OCI-LY7 (cell line): ENCODE measurements at regions not wholly inside any gene's neighbourhood (a gene's known extent, or its start where the extent isn't known, plus 50 kb on each side); places are given as distances from the start of the nearest gene placed in this dataset.

Experiments used
- BruUV-seq: library from RNA; stranded (reverse); fragments of 400-500 nt; replicated peaks from 2 replicates; lab custom pipeline; 2021; lab: Mats Ljungman, UMichigan
- CTCF ChIA-PET: fragments of 300-600 bp; sonication (Branson Sonifier 250); formaldehyde crosslinking; loops from one replicate; lab custom pipeline; 2022; ENCODE audit warnings: antibody characterized with exemption; ENCODE audit not compliant: unreplicated experiment; lab: Charles Lee
- POLR2A ChIA-PET: fragments of 300-600 bp; sonication (Branson Sonifier 250); formaldehyde crosslinking; loops from one replicate; lab custom pipeline; 2022; ENCODE audit warnings: antibody characterized with exemption; lab: Charles Lee
- DNase-seq: peaks from one replicate; pipeline ENCODE4 v3.0.0-alpha.2; 2015; ENCODE audit warnings: low spot score
- H2AFZ ChIP-seq: fragments of 200-600 bp; sonication (generic), shearing (Covaris generic); 2 replicates; pipeline ENCODE4 v1.6.1; 2014; ENCODE audit warnings: mild to moderate bottlenecking, antibody characterized with exemption, low read length, moderate library complexity
- H3K27ac ChIP-seq: fragments of 200-600 bp; sonication (generic); 2 replicates; pipeline ENCODE4 v1.5.1; 2014; ENCODE audit warnings: mixed run types, low read depth, mild to moderate bottlenecking, moderate library complexity, low read length, inconsistent platforms; ENCODE audit not compliant: poor library complexity, severe bottlenecking
- H3K36me3 ChIP-seq: fragments of 200-600 bp; sonication (generic); 2 replicates; pipeline ENCODE4 v1.6.1; 2014; ENCODE audit warnings: mild to moderate bottlenecking, antibody characterized with exemption, low read length, moderate library complexity, mixed read lengths; ENCODE audit not compliant: insufficient read depth
- H3K4me1 ChIP-seq: fragments of 200-600 bp; sonication (generic); 2 replicates; pipeline ENCODE4 v1.5.1; 2014; ENCODE audit warnings: mild to moderate bottlenecking, low read length; ENCODE audit not compliant: insufficient read depth, poor library complexity, severe bottlenecking
- H3K4me2 ChIP-seq: fragments of 200-600 bp; sonication (generic); 2 replicates; pipeline ENCODE4 v1.6.1; 2014; ENCODE audit warnings: mild to moderate bottlenecking, low read length
- H3K4me3 ChIP-seq: fragments of 200-600 bp; sonication (generic); 2 replicates; pipeline ENCODE4 v1.5.1; 2014; ENCODE audit warnings: mild to moderate bottlenecking, low read depth, low read length; ENCODE audit not compliant: poor library complexity, severe bottlenecking
- H3K79me2 ChIP-seq: fragments of 200-600 bp; sonication (generic); 2 replicates; pipeline ENCODE4 v1.6.1; 2016; ENCODE audit warnings: low read depth, mild to moderate bottlenecking, low read length, moderate library complexity, mixed read lengths; ENCODE audit not compliant: insufficient read depth
- H3K9me2 ChIP-seq: fragments of 200-600 bp; sonication (generic); 2 replicates; pipeline ENCODE4 v1.6.1; 2016; ENCODE audit warnings: mild to moderate bottlenecking, low read length, mixed read lengths; ENCODE audit not compliant: insufficient read depth
- H3K9me3 ChIP-seq: fragments of 200-600 bp; sonication (generic); 2 replicates; pipeline ENCODE4 v1.6.1; 2014; ENCODE audit warnings: mild to moderate bottlenecking, mixed run types, low read length, mixed read lengths
- H4K20me1 ChIP-seq: fragments of 200-600 bp; sonication (generic); 2 replicates; pipeline ENCODE4 v1.6.1; 2014; ENCODE audit warnings: mild to moderate bottlenecking, antibody characterized with exemption, low read length, moderate library complexity, mixed read lengths; ENCODE audit not compliant: insufficient read depth
- EZH2phosphoT487 ChIP-seq: fragments of 200-600 bp; sonication (generic); IDR thresholded peaks from 2 replicates; pipeline ENCODE4 v1.6.1; 2018; ENCODE audit warnings: low read depth, borderline replicate concordance, mild to moderate bottlenecking, mixed run types, antibody characterized with exemption, low read length, moderate library complexity, mixed read lengths
- intact Hi-C: fragments of 100-400 bp; cut with micrococcal nuclease; formaldehyde crosslinking; loops from one replicate; pipeline ENCODE4 v1.10.0; 2022; ENCODE audit not compliant: unreplicated experiment
- TF ChIP-seq, protein P1 (sequence below): fragments of 200-600 bp; sonication (generic); conservative IDR thresholded peaks from 2 replicates; pipeline ENCODE4 v1.5.1; 2014; ENCODE audit warnings: mild to moderate bottlenecking, antibody characterized with exemption, low read length, moderate library complexity, mixed read lengths

DNA sequence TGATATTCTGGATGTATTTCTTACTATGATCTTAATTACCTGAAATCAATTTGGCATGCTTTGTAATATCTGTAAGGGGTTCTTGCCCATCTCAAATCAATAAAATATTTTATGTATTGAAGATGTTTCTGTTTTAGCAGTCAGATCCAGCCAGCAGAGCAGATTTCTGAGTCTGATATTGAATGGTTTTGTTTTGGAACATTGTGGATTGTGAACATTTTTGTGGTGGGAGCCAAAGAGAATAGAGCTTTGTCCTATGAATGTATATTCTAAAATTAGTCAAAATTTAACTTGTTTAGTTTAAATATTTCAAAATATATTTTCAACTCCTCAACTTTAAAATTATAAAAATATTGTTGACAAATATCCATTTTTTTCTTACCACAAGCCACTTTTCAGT, 197.0 kb downstream of the UBE2E3 start:
- intact Hi-C loops: loop anchor here (5.0 kb wide), 1 partner anchor 280 kb away; the partner anchor contains the start of gene ITGA4
- no peak for DNase-seq
- no TSS peak for BruUV-seq
- CTCF ChIA-PET: no interaction called here
- H3K79me2 ChIP-seq: no peaks in the 10 kb centered on the region
- H2AFZ ChIP-seq: no peak overlapping the region
- no peaks in the 10 kb centered on the region for H3K36me3 ChIP-seq
- no peak for TF ChIP-seq EZH2phosphoT487
- TF ChIP-seq, protein P1, sequence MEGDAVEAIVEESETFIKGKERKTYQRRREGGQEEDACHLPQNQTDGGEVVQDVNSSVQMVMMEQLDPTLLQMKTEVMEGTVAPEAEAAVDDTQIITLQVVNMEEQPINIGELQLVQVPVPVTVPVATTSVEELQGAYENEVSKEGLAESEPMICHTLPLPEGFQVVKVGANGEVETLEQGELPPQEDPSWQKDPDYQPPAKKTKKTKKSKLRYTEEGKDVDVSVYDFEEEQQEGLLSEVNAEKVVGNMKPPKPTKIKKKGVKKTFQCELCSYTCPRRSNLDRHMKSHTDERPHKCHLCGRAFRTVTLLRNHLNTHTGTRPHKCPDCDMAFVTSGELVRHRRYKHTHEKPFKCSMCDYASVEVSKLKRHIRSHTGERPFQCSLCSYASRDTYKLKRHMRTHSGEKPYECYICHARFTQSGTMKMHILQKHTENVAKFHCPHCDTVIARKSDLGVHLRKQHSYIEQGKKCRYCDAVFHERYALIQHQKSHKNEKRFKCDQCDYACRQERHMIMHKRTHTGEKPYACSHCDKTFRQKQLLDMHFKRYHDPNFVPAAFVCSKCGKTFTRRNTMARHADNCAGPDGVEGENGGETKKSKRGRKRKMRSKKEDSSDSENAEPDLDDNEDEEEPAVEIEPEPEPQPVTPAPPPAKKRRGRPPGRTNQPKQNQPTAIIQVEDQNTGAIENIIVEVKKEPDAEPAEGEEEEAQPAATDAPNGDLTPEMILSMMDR: no peak
- H3K9me2 ChIP-seq: no peaks in the 10 kb centered on the region
- H3K4me3 ChIP-seq: no peak overlapping the region
- H3K4me1 ChIP-seq: no peaks in the 10 kb centered on the region
- no peak overlapping the region for H3K4me2 ChIP-seq
- POLR2A ChIA-PET: interaction anchor here (0.7 kb wide), 1 partner anchor 384 kb away, joined by 3 read pairs; no protein-coding TSS in a partner anchor
- no peak overlapping the region for H3K27ac ChIP-seq
- H4K20me1 ChIP-seq: no peaks in the 10 kb centered on the region
- H3K9me3 ChIP-seq: no peaks in the 10 kb centered on the region

DNA sequence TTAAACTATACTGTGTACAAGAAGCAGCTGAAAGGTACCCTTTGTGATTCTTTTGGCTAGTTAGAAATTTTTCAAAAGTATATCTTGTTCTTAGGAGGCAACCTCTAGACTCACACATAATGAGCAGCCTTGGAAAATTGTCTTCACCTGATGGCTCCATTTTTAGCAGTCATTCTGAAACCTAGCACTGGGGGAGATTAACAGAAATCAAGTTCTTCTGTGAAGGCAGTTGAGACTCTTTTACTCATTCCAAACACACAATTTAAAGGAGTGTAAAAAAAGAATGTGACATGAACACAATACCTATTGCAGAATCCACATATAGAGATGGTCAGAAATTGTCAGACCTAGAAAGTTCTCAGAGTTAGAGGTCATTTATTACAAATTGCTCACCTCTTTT, 197.7 kb downstream of the UBE2E3 start:
- POLR2A ChIA-PET: interaction anchor here (0.6 to 1.0 kb wide), 2 partner anchors 12 to 24 kb away, joined by 3 to 4 read pairs; no protein-coding TSS in a partner anchor

More for the DNA sequence above, 197.7 kb downstream of the UBE2E3 start:
- intact Hi-C loops: loop anchor here (5.0 kb wide), 1 partner anchor 279 kb away; the partner anchor contains the start of gene ITGA4
- Histone ChIP-seq H2AFZ (peak overlapping the region; percentile 76; the same call in 1 of the 2 replicates), H3K27ac (no peak overlapping the region), H3K9me3 (no peaks in the 10 kb centered on the region), H3K4me1 (no peaks in the 10 kb centered on the region), H3K9me2 (no peaks in the 10 kb centered on the region), H3K4me2 (no peak overlapping the region), H3K79me2 (no peaks in the 10 kb centered on the region), H4K20me1 (no peaks in the 10 kb centered on the region), H3K36me3 (no peaks in the 10 kb centered on the region), H3K4me3 (no peak overlapping the region)
- no peak for DNase-seq
- no peak for TF ChIP-seq EZH2phosphoT487
- TF ChIP-seq, protein P1: no peak
- CTCF ChIA-PET: no interaction called here
- BruUV-seq: no TSS peak
